Liver (tissue), 8 donors: ENCODE measurements at regions not wholly inside any gene's neighbourhood (a gene's known extent, or its start where the extent isn't known, plus 50 kb on each side); places are given as distances from the start of the nearest gene placed in this dataset.

Experiments used
- DNase-seq: peaks from one replicate; pipeline ENCODE4 v3.0.0-alpha.2; 2017; ENCODE audit warnings: low spot score
- H3K27ac ChIP-seq, 2 donors: one replicate each; pipeline ENCODE4 v1.7.0; 2013; ENCODE audit warnings: inconsistent platforms in 2 of 2, low read length in 2 of 2, control low read depth in 1 of 2, low read depth in 1 of 2, mild to moderate bottlenecking in 1 of 2
- H3K27me3 ChIP-seq, 4 donors: one replicate each; pipeline versions ENCODE4 v1.6.1 to v1.7.0; 2013; ENCODE audit warnings: low read length in 3 of 4, inconsistent platforms in 1 of 4, mild to moderate bottlenecking in 1 of 4, moderate library complexity in 1 of 4; ENCODE audit not compliant: control insufficient read depth in 4 of 4, insufficient read depth in 4 of 4
- H3K36me3 ChIP-seq, 4 donors: one replicate each; pipeline versions ENCODE4 v1.6.1 to v1.7.0; 2013; ENCODE audit warnings: low read length in 3 of 4, mild to moderate bottlenecking in 3 of 4, low read depth in 1 of 4, moderate library complexity in 1 of 4; ENCODE audit not compliant: control insufficient read depth in 4 of 4, insufficient read depth in 3 of 4
- H3K4me1 ChIP-seq, 4 donors: one replicate each; pipeline versions ENCODE4 v1.6.1 to v1.7.0; 2013; ENCODE audit warnings: low read length in 3 of 4, mild to moderate bottlenecking in 3 of 4, moderate library complexity in 1 of 4; ENCODE audit not compliant: control insufficient read depth in 4 of 4, insufficient read depth in 4 of 4
- H3K4me3 ChIP-seq, 3 donors: one replicate each; pipeline versions ENCODE4 v1.6.1 to v1.7.0; 2013; ENCODE audit warnings: low read length in 3 of 3, control low read depth in 1 of 3, low read depth in 1 of 3, mild to moderate bottlenecking in 1 of 3
- H3K9ac ChIP-seq, 2 donors: one replicate each; pipeline ENCODE4 v1.7.0; 2013; ENCODE audit warnings: low read length in 2 of 2, mild to moderate bottlenecking in 2 of 2, moderate library complexity in 2 of 2, control low read depth in 1 of 2, low read depth in 1 of 2
- H3K9me3 ChIP-seq, 4 donors: one replicate each; pipeline versions ENCODE4 v1.6.1 to v1.7.0; 2013; ENCODE audit warnings: low read length in 3 of 4; ENCODE audit not compliant: control insufficient read depth in 4 of 4
- EGR1 ChIP-seq, 2 donors: IDR thresholded peaks; 2 replicates each; pipeline ENCODE4 v1.6.1; 2016 to 2018; ENCODE audit warnings: antibody characterized with exemption in 2 of 2, low read depth in 2 of 2
- FOXA1 ChIP-seq: IDR thresholded peaks from 2 replicates; pipeline ENCODE4 v1.6.1; 2016; ENCODE audit warnings: antibody characterized with exemption
- FOXA2 ChIP-seq: IDR thresholded peaks from 2 replicates; pipeline ENCODE4 v1.6.1; 2016; ENCODE audit warnings: antibody characterized with exemption
- GABPA ChIP-seq, 2 donors: IDR thresholded peaks in 1 of 2; conservative IDR thresholded peaks in 1 of 2; 2 replicates each; pipeline ENCODE4 v1.6.1; 2016; ENCODE audit warnings: antibody characterized with exemption in 2 of 2, mild to moderate bottlenecking in 1 of 2, moderate library complexity in 1 of 2
- HNF4A ChIP-seq, 2 donors: conservative IDR thresholded peaks; 2 replicates each; pipeline ENCODE4 v1.6.1; 2016; ENCODE audit warnings: antibody characterized with exemption in 2 of 2, mild to moderate bottlenecking in 2 of 2
- HNF4G ChIP-seq: IDR thresholded peaks from 2 replicates; pipeline ENCODE4 v1.6.1; 2016; ENCODE audit warnings: antibody characterized with exemption
- JUND ChIP-seq, 2 donors: IDR thresholded peaks; 2 replicates each; pipeline ENCODE4 v1.6.1; 2016; ENCODE audit warnings: antibody characterized with exemption in 2 of 2
- NR2F2 ChIP-seq: IDR thresholded peaks from 2 replicates; pipeline ENCODE4 v1.6.1; 2016; ENCODE audit warnings: antibody characterized with exemption
- RAD21 ChIP-seq, 2 donors: IDR thresholded peaks; 2 replicates each; pipeline ENCODE4 v1.6.1; 2016; ENCODE audit warnings: antibody characterized with exemption in 2 of 2, mild to moderate bottlenecking in 2 of 2
- RXRA ChIP-seq, 2 donors: IDR thresholded peaks; 2 replicates each; pipeline ENCODE4 v1.6.1; 2017 to 2018; ENCODE audit warnings: antibody characterized with exemption in 2 of 2, mild to moderate bottlenecking in 1 of 2
- TAF1 ChIP-seq: conservative IDR thresholded peaks from 2 replicates; pipeline ENCODE4 v1.6.1; 2016; ENCODE audit warnings: antibody characterized with exemption, mild to moderate bottlenecking
- YY1 ChIP-seq: IDR thresholded peaks from 2 replicates; pipeline ENCODE4 v1.6.1; 2016; ENCODE audit warnings: antibody characterized with exemption, mild to moderate bottlenecking
- ZBTB33 ChIP-seq: IDR thresholded peaks from 2 replicates; pipeline ENCODE4 v1.6.1; 2016; ENCODE audit warnings: antibody characterized with exemption
- WGBS: extraction: QIAGEN DNeasy Blood & Tissue Kit; methylation state at CpG from one replicate; pipeline ENCODE4 v1.1.7; 2013; 5-methylcytosine and 5-hydroxymethylcytosine counted together
- TF ChIP-seq, protein P1 (sequence below): IDR thresholded peaks from 2 replicates; pipeline ENCODE4 v1.6.1; 2016; ENCODE audit warnings: antibody characterized with exemption
- TF ChIP-seq, protein P2 (sequence below): IDR thresholded peaks from 2 replicates; pipeline ENCODE4 v1.6.1; 2016; ENCODE audit warnings: antibody characterized with exemption, mild to moderate bottlenecking
- TF ChIP-seq, protein P3 (sequence below): IDR thresholded peaks from 2 replicates; pipeline ENCODE4 v1.6.1; 2016; ENCODE audit warnings: antibody characterized with exemption
- TF ChIP-seq, protein P4 (sequence below): fragments of 150-350 bp; IDR thresholded peaks from 2 replicates; pipeline ENCODE4 v1.5.1; 2017; ENCODE audit warnings: improper control_type of control experiment, low read depth, low read length; ENCODE audit not compliant: missing input control
- donor health status: healthy.
- donor health status: healthy.
- donor health status: healthy.
- donor health status: healthy.
- donor health status: healthy.

GRCh38 chr4:137310593-137311490 is 221.5 kb downstream of the PCDH18 start:
- no peak for DNase-seq
- WGBS, result 54% methylated on average over 3 of the region's 3 CpGs

More at GRCh38 chr4:137310593-137311490, 221.5 kb downstream of the PCDH18 start:
- Histone ChIP-seq H3K4me1 (no peaks in the 10 kb centered on the region), H3K4me3 (no peak overlapping the region), H3K27ac (no peak overlapping the region), H3K9ac (no peak overlapping the region), H3K27me3 (no peaks in the 10 kb centered on the region), H3K9me3 (no peaks in the 10 kb centered on the region), H3K36me3 (no peaks in the 10 kb centered on the region)
- no peak for TF ChIP-seq FOXA2
- TF ChIP-seq, protein P1, sequence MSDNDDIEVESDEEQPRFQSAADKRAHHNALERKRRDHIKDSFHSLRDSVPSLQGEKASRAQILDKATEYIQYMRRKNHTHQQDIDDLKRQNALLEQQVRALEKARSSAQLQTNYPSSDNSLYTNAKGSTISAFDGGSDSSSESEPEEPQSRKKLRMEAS, result no peak
- no peak for TF ChIP-seq GABPA (IDR thresholded peaks at IDR 0.05 in 1 of 2, conservative IDR thresholded peaks at IDR 0.05 in 1 of 2)
- no peak for TF ChIP-seq ZBTB33
- TF ChIP-seq YY1, result no peak
- TF ChIP-seq TAF1, result no peak
- no peak for TF ChIP-seq RAD21 (IDR thresholded peaks at IDR 0.05)
- TF ChIP-seq NR2F2, result no peak
- TF ChIP-seq, protein P2, sequence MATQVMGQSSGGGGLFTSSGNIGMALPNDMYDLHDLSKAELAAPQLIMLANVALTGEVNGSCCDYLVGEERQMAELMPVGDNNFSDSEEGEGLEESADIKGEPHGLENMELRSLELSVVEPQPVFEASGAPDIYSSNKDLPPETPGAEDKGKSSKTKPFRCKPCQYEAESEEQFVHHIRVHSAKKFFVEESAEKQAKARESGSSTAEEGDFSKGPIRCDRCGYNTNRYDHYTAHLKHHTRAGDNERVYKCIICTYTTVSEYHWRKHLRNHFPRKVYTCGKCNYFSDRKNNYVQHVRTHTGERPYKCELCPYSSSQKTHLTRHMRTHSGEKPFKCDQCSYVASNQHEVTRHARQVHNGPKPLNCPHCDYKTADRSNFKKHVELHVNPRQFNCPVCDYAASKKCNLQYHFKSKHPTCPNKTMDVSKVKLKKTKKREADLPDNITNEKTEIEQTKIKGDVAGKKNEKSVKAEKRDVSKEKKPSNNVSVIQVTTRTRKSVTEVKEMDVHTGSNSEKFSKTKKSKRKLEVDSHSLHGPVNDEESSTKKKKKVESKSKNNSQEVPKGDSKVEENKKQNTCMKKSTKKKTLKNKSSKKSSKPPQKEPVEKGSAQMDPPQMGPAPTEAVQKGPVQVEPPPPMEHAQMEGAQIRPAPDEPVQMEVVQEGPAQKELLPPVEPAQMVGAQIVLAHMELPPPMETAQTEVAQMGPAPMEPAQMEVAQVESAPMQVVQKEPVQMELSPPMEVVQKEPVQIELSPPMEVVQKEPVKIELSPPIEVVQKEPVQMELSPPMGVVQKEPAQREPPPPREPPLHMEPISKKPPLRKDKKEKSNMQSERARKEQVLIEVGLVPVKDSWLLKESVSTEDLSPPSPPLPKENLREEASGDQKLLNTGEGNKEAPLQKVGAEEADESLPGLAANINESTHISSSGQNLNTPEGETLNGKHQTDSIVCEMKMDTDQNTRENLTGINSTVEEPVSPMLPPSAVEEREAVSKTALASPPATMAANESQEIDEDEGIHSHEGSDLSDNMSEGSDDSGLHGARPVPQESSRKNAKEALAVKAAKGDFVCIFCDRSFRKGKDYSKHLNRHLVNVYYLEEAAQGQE, result no peak
- TF ChIP-seq JUND (IDR thresholded peaks at IDR 0.05), result no peak
- TF ChIP-seq RXRA (IDR thresholded peaks at IDR 0.05), result no peak
- TF ChIP-seq FOXA1, result no peak
- no peak for TF ChIP-seq EGR1 (IDR thresholded peaks at IDR 0.05; ENCODE audit: low read depth in 2 of 2)
- TF ChIP-seq, protein P3, sequence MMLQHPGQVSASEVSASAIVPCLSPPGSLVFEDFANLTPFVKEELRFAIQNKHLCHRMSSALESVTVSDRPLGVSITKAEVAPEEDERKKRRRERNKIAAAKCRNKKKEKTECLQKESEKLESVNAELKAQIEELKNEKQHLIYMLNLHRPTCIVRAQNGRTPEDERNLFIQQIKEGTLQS, result no peak
- TF ChIP-seq HNF4A (conservative IDR thresholded peaks at IDR 0.05), result no peak
- no peak for TF ChIP-seq HNF4G
- TF ChIP-seq, protein P4, sequence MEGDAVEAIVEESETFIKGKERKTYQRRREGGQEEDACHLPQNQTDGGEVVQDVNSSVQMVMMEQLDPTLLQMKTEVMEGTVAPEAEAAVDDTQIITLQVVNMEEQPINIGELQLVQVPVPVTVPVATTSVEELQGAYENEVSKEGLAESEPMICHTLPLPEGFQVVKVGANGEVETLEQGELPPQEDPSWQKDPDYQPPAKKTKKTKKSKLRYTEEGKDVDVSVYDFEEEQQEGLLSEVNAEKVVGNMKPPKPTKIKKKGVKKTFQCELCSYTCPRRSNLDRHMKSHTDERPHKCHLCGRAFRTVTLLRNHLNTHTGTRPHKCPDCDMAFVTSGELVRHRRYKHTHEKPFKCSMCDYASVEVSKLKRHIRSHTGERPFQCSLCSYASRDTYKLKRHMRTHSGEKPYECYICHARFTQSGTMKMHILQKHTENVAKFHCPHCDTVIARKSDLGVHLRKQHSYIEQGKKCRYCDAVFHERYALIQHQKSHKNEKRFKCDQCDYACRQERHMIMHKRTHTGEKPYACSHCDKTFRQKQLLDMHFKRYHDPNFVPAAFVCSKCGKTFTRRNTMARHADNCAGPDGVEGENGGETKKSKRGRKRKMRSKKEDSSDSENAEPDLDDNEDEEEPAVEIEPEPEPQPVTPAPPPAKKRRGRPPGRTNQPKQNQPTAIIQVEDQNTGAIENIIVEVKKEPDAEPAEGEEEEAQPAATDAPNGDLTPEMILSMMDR, result no peak
